DOHH2 (cell line): ENCODE measurements at regions not wholly inside any gene's neighbourhood (a gene's known extent, or its start where the extent isn't known, plus 50 kb on each side); places are given as distances from the start of the nearest gene placed in this dataset.

Experiments
- H3F3A ChIP-seq: fragments of 200-600 bp; sonication (generic), shearing (Covaris generic); 2 replicates; pipeline ENCODE4 v1.6.0; 2016; ENCODE audit warnings: antibody characterized with exemption, mild to moderate bottlenecking; ENCODE audit not compliant: control insufficient read depth, insufficient read depth
- H3K27ac ChIP-seq: fragments of 200-600 bp; sonication (generic); 2 replicates; pipeline ENCODE4 v1.5.1; 2014; ENCODE audit warnings: low read depth, mild to moderate bottlenecking, low read length, moderate library complexity
- H3K27me3 ChIP-seq: fragments of 200-600 bp; sonication (generic); 2 replicates; pipeline ENCODE4 v1.6.1; 2014; ENCODE audit warnings: mild to moderate bottlenecking, low read length, mixed read lengths; ENCODE audit not compliant: control insufficient read depth
- H3K36me3 ChIP-seq: fragments of 200-600 bp; sonication (generic); 2 replicates; pipeline ENCODE4 v1.6.1; 2014; ENCODE audit warnings: mild to moderate bottlenecking, low read length, moderate library complexity, mixed read lengths; ENCODE audit not compliant: control insufficient read depth
- H3K4me1 ChIP-seq: fragments of 200-600 bp; sonication (generic); 2 replicates; pipeline ENCODE4 v1.6.1; 2014; ENCODE audit warnings: mild to moderate bottlenecking, low read length, mixed read lengths; ENCODE audit not compliant: control insufficient read depth
- H3K4me2 ChIP-seq: fragments of 200-600 bp; sonication (generic); 2 replicates; pipeline ENCODE4 v1.6.0; 2014; ENCODE audit warnings: mild to moderate bottlenecking, low read length, moderate library complexity
- H3K4me3 ChIP-seq: fragments of 200-600 bp; sonication (generic); 2 replicates; pipeline ENCODE4 v1.5.1; 2014; ENCODE audit warnings: mild to moderate bottlenecking, low read length, mixed read lengths
- H3K79me2 ChIP-seq: fragments of 200-600 bp; sonication (generic); 2 replicates; pipeline ENCODE4 v1.6.1; 2014; ENCODE audit warnings: mild to moderate bottlenecking, low read length, mixed read lengths; ENCODE audit not compliant: control insufficient read depth
- H3K9me2 ChIP-seq: fragments of 200-600 bp; sonication (generic); replicated peaks from 2 replicates; pipeline ENCODE4 v1.6.1; 2014; ENCODE audit warnings: mild to moderate bottlenecking, low read length, mixed read lengths; ENCODE audit not compliant: control insufficient read depth
- H3K9me3 ChIP-seq: fragments of 200-600 bp; sonication (generic); 2 replicates; pipeline ENCODE4 v1.6.1; 2014; ENCODE audit warnings: antibody characterized with exemption, low read length, mixed read lengths; ENCODE audit not compliant: control insufficient read depth, insufficient read depth
- H4K20me1 ChIP-seq: fragments of 200-600 bp; sonication (generic); 2 replicates; pipeline ENCODE4 v1.6.0; 2014; ENCODE audit warnings: low read depth, mild to moderate bottlenecking, antibody characterized with exemption, low read length, moderate library complexity; ENCODE audit not compliant: control insufficient read depth, insufficient read depth
- CTCF ChIP-seq: fragments of 200-600 bp; sonication (generic); IDR thresholded peaks from one replicate; pipeline ENCODE4 v1.5.1; 2014; ENCODE audit warnings: antibody characterized with exemption, mild to moderate bottlenecking, low read depth, low read length; ENCODE audit not compliant: poor library complexity, severe bottlenecking
- EZH2phosphoT487 ChIP-seq: fragments of 200-600 bp; sonication (generic); IDR thresholded peaks from 2 replicates; pipeline ENCODE4 v1.6.1; 2017; ENCODE audit warnings: borderline replicate concordance, mild to moderate bottlenecking, antibody characterized with exemption, low read length, moderate library complexity, mixed read lengths

GRCh38 chr12:42741771-42742510, 152.4 kb upstream of the PRICKLE1 start:
- no peak overlapping the region for H3K4me3 ChIP-seq
- no peak overlapping the region for H3K4me2 ChIP-seq
- H4K20me1 ChIP-seq = no peaks in the 10 kb centered on the region
- no peaks in the 10 kb centered on the region for H3K79me2 ChIP-seq
- no peaks in the 10 kb centered on the region for H3K9me2 ChIP-seq
- H3K4me1 ChIP-seq = no peaks in the 10 kb centered on the region
- no peaks in the 10 kb centered on the region for H3K36me3 ChIP-seq
- no peak for TF ChIP-seq CTCF
- TF ChIP-seq EZH2phosphoT487 = no peak
- H3K27me3 ChIP-seq = no peaks in the 10 kb centered on the region
- no peaks in the 10 kb centered on the region for H3F3A ChIP-seq
- H3K27ac ChIP-seq = no peak overlapping the region
- H3K9me3 ChIP-seq = peaks cover 10% of the 10 kb centered on the region

GRCh38 chr12:42741091-42741490, 151.5 kb upstream of the PRICKLE1 start:
- no peaks in the 10 kb centered on the region for H3K9me2 ChIP-seq
- H3K9me3 ChIP-seq = peaks cover 4% of the 10 kb centered on the region; the same call in 1 of the 2 replicates
- H3F3A ChIP-seq = no peaks in the 10 kb centered on the region
- no peak overlapping the region for H3K4me2 ChIP-seq
- TF ChIP-seq CTCF = no peak
- no peaks in the 10 kb centered on the region for H4K20me1 ChIP-seq
- H3K4me3 ChIP-seq = no peak overlapping the region
- no peaks in the 10 kb centered on the region for H3K36me3 ChIP-seq
- H3K27me3 ChIP-seq = no peaks in the 10 kb centered on the region
- no peak overlapping the region for H3K27ac ChIP-seq
- H3K4me1 ChIP-seq = no peaks in the 10 kb centered on the region
- no peaks in the 10 kb centered on the region for H3K79me2 ChIP-seq

- no peak for TF ChIP-seq EZH2phosphoT487
- TF ChIP-seq CTCF = no peak
- Histone ChIP-seq H3K9me3 (no peaks in the 10 kb centered on the region), H3K9me2 (no peaks in the 10 kb centered on the region), H4K20me1 (no peaks in the 10 kb centered on the region), H3K27me3 (no peaks in the 10 kb centered on the region), H3K27ac (no peak overlapping the region), H3K79me2 (no peaks in the 10 kb centered on the region), H3K4me1 (no peaks in the 10 kb centered on the region), H3K4me2 (no peak overlapping the region), H3K4me3 (no peak overlapping the region), H3F3A (no peaks in the 10 kb centered on the region), H3K36me3 (no peaks in the 10 kb centered on the region)
These were observed 147.9 kb upstream of the PRICKLE1 start for GRCh38 chr12:42737398-42737797.
